LNCaP clone FGC (cell line): ENCODE measurements at regions not wholly inside any gene's neighbourhood (a gene's known extent, or its start where the extent isn't known, plus 50 kb on each side); places are given as distances from the start of the nearest gene placed in this dataset.

Experiments used
- DNase-seq: peaks from one replicate; pipeline ENCODE4 v3.0.0-alpha.2; 2011; ENCODE audit warnings: low read depth
- H3K4me3 ChIP-seq: 2 replicates; pipeline ENCODE4 v1.5.1; 2011; ENCODE audit warnings: mild to moderate bottlenecking, low read depth, low read length, control low read depth
- CTCF ChIP-seq: IDR thresholded peaks from 2 replicates; pipeline ENCODE4 v1.5.1; 2012; ENCODE audit warnings: mild to moderate bottlenecking; ENCODE audit not compliant: control insufficient read depth, insufficient read depth; ENCODE audit errors: extremely low read depth

DNA sequence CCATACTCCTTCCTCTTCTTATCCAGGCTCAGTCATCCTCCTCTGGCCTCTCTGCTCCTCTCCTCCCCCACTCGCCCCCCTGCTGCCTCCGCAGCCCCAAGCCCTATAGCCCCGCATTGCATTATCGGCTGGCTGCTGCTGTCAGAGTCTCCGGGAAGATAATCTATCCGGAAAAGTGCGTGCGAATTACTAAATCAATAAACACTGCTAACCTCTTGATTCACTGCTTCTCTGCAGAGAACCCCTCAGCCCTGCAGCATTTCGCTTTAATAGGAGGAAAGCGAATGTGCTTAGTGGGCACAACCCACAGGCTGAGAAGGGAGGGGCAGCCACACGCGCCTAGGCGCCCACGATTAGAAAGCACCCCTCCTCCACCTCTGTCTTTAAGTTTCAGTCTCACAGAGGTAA lies 167.6 kb downstream of the ABHD5 start:
- no peak for DNase-seq
- no peak overlapping the region for H3K4me3 ChIP-seq
- no peak for TF ChIP-seq CTCF

DNA sequence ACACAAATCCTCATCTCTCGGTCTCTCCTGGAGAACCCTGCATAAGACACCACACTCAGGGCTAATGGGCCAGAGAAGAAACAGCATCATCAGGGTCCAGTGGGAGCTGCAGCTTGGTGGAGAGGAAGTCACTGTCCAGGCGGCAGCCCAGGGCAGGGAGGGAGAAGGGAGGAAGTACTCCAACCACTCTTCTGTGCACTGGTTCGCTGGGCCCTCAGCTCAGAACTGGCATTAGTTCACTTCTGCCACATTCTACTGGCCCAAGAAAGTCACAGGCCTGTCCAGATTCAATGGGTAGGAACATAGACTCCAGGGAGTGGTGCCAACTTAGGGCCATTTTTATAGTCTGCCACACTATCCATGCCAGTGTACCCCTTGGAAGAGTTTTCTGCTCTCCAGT lies 169.0 kb downstream of the ABHD5 start:
- no peak for DNase-seq
- H3K4me3 ChIP-seq: no peak overlapping the region
- TF ChIP-seq CTCF: no peak

DNA sequence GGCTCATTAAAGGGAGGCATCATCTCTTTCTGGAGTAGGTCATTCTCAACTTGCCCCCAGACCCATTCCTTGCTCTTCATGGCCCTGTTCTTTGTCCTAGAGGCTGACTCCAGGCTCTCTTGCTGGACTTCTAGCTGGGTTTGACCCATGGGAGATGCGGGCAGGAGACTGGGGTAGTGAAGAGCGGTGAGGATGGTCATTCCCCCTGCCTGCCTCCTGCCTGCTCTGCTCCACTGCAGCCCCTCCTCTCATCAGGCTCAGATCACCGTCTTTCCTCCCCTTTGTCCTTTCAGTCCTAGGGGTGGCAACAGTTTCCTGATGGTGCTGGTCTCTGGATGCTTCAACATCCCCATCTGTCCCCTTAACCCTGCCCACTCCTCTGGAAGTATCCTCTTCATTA lies 170.9 kb downstream of the ABHD5 start:
- no peak for DNase-seq
- no peak for TF ChIP-seq CTCF
- no peak overlapping the region for H3K4me3 ChIP-seq

- no peak for TF ChIP-seq CTCF
- DNase-seq: no peak
- H3K4me3 ChIP-seq: no peak overlapping the region
These were observed 171.7 kb downstream of the ABHD5 start for GRCh38 chr3:43862470-43862869.

DNA sequence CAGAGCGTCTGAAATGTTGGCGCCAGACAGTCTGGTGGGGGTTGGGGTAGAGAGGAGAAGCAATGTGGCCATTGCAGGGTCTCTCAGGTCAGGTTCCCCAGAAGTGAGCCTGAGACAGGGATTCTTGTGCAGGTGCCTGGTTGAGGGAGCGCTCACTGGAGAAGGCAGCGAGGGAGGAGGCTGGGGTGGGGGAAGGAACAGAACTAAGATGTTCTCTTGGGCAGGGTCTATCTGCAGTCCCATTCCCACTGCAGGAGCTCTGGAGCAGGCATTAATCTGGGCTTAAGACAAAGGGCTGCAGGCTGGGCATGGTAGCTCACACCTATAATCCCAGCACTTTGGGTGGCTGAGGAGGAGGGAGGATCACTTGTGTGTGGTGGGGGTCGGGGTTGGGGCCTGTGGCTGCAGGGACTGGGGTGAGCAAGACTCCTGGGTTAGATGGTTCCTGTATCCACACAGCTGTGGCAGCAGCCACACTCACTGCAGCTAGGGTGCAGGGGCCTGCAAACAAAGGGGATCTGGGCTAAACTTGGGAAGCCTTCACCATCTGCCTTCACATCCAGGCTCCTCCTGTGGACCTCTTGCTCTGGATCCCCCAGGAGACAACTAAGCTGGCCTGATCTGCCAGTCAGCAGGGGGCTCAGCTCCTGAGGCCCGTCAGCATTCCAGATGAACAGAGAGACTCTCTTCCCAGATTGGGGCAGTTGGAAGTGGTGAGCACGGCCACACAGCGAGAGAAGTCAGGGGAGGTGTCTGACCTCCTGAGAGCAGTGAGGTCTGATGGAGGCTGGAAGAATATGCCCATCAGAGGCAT lies 172.5 kb downstream of the ABHD5 start:
- no peak for DNase-seq
- no peak for TF ChIP-seq CTCF
- H3K4me3 ChIP-seq: no peak overlapping the region

- no peak for DNase-seq
- H3K4me3 ChIP-seq: no peak overlapping the region
- no peak for TF ChIP-seq CTCF
These were observed 173.5 kb downstream of the ABHD5 start for GRCh38 chr3:43863966-43864933.
